ENCODE measurements at regions not wholly inside any gene's neighbourhood (a gene's known extent, or its start where the extent isn't known, plus 50 kb on each side); places are given as distances from the start of the nearest gene placed in this dataset.
A peak's percentile ranks its signal among the peaks of the same experiment; 100 is the strongest.

- Histone ChIP-seq H2AK5ac (ENCODE audit: low read depth, low read length) (no peak overlapping the region), H3K4me3 (ENCODE audit: extremely low read depth in 1 of 4, insufficient read depth in 2 of 4, low read depth in 3 of 4, low read length in 4 of 4) (peak overlapping the region in 2 of 4 experiments; percentile 11 to 12; a peak in 3 of 8 replicates), H3K27ac (ENCODE audit: low read depth, low read length) (peak overlapping the region; percentile 41; the same call in 1 of the 2 replicates), H3K56ac (replicated peaks; ENCODE audit: insufficient read length, low read depth, low read length) (no peak overlapping the region), H4K5ac (ENCODE audit: insufficient read length, low read depth, low read length) (peak overlapping the region; percentile 45), H3K79me1 (ENCODE audit: low read depth, low read length) (no peaks in the 10 kb centered on the region), H2BK120ac (replicated peaks; ENCODE audit: low read depth, low read length) (peak overlapping the region; percentile 84), H2AFZ (ENCODE audit: low read length) (peak overlapping the region; percentile 80), H3K4me1 (replicated peaks in 1 of 4; ENCODE audit: control insufficient read depth in 3 of 4, insufficient read depth in 4 of 4, low read length in 3 of 4) (peaks cover 6 to 18% (median 11%) of the 10 kb centered on the region in 4 experiments; a peak in 6 of 7 replicates), H2BK12ac (ENCODE audit: low read depth, low read length) (no peak overlapping the region), H3K27me3 (replicated peaks in 1 of 4; ENCODE audit: control insufficient read depth in 3 of 4, extremely low read depth in 1 of 4, insufficient read depth in 3 of 4, low read length in 3 of 4) (no peaks in the 10 kb centered on the region), H2BK5ac (ENCODE audit: low read depth, low read length) (no peak overlapping the region), H3K14ac (ENCODE audit: insufficient read length) (peak overlapping the region; percentile 56), H4K8ac (ENCODE audit: extremely low read depth, insufficient read depth, low read length) (no peak overlapping the region), H3K23ac (ENCODE audit: insufficient read length) (no peak overlapping the region), H3K4me2 (ENCODE audit: insufficient read depth in 1 of 2, low read depth in 2 of 2, low read length in 2 of 2) (peak overlapping the region; percentile 48 to 51; a peak in 3 of 4 replicates), H3K79me2 (ENCODE audit: control insufficient read depth in 1 of 2, insufficient read depth in 2 of 2, low read length in 2 of 2) (no peaks in the 10 kb centered on the region), H3K9ac (replicated peaks in 1 of 4; ENCODE audit: extremely low read depth in 1 of 4, low read depth in 3 of 4, low read length in 3 of 4) (no peak overlapping the region; a peak in 1 of 7 replicates), H4K91ac (replicated peaks; ENCODE audit: insufficient read length, low read length) (peak overlapping the region; percentile 92), H3K23me2 (ENCODE audit: low read depth, low read length) (no peaks in the 10 kb centered on the region; the same call in 1 of the 2 replicates), H3K9me3 (ENCODE audit: insufficient read depth in 2 of 2, low read depth in 1 of 2, low read length in 1 of 2) (no peaks in the 10 kb centered on the region), H4K20me1 (replicated peaks in 1 of 2; ENCODE audit: control insufficient read depth in 1 of 2, insufficient read depth in 2 of 2, low read length in 2 of 2) (no peaks in the 10 kb centered on the region), H2BK15ac (ENCODE audit: low read length) (no peak overlapping the region), H3K18ac (ENCODE audit: extremely low read depth, low read length) (peak overlapping the region; percentile 44; the same call in 1 of the 2 replicates), H3K4ac (replicated peaks; ENCODE audit: insufficient read length, low read depth, low read length) (no peak overlapping the region), H3K36me3 (ENCODE audit: control insufficient read depth in 2 of 4, insufficient read depth in 4 of 4, low read length in 3 of 4) (no peaks in the 10 kb centered on the region), H2BK20ac (ENCODE audit: low read length) (peak overlapping the region; percentile 82; the same call in 1 of the 2 replicates)
- ChIA-PET CTCF (ENCODE audit: partially characterized antibody) (interaction anchor here (2.1 kb wide), 2 partner anchors 12 to 15 kb away, joined by 5 to 8 read pairs; no protein-coding TSS in a partner anchor), POLR2A (ENCODE audit: partially characterized antibody) (interaction anchor here (0.8 kb wide), 1 partner anchor 9 kb away, joined by 3 read pairs; no protein-coding TSS in a partner anchor)
- FAIRE-seq (peak; percentile 91), DNase-seq (ENCODE audit: low read depth in 1 of 2, low spot score in 2 of 2) (peak; percentile 33 to 52)
- 30% methylated on average over 5 of the region's 5 CpGs; no CpG with 5 or more reads in 1 of the 2 experiments for WGBS, 2 experiments (ENCODE audit: extremely low coverage in 1 of 2, insufficient coverage in 1 of 2, insufficient read length in 1 of 2, insufficient replicate concordance in 2 of 2, low coverage in 1 of 2, low lambda C conversion rate in 2 of 2, missing lambda C conversion rate in 1 of 2)
- 0 out of 4 replicates have a peak, but pooled peaks of 1 of the 2 experiments have one; percentile 1 for TF ChIP-seq RAD21 (IDR thresholded peaks at IDR 0.05 in 1 of 2, conservative IDR thresholded peaks at IDR 0.05 in 1 of 2; ENCODE audit: low read depth in 2 of 2, low read length in 2 of 2)
- TF ChIP-seq E2F6 (IDR thresholded peaks at IDR 0.05): no peak
- no peak for TF ChIP-seq CREB1 (IDR thresholded peaks at IDR 0.05)
- TF ChIP-seq BCL11A (IDR thresholded peaks at IDR 0.05; ENCODE audit: low read depth in 2 of 2, low read length in 2 of 2): no peak
- TF ChIP-seq TAF1 (IDR thresholded peaks at IDR 0.05; ENCODE audit: low read depth, low read length): 0 out of 2 replicates have a peak, but pooled peaks have one; percentile 31
- TF ChIP-seq SIRT6 (IDR thresholded peaks at IDR 0.05; ENCODE audit: low read length): no peak
- peak in 1 of 2 experiments; percentile 33; a peak in 1 of 3 replicates for TF ChIP-seq POLR2A (IDR thresholded peaks at IDR 0.05; ENCODE audit: control extremely low read depth in 1 of 2, low read depth in 2 of 2, low read length in 2 of 2)
- TF ChIP-seq CBX8 (IDR thresholded peaks at IDR 0.05; ENCODE audit: borderline replicate concordance, low read depth, low read length): no peak
- no peak for TF ChIP-seq USF2 (IDR thresholded peaks at IDR 0.05; ENCODE audit: low read length)
These were observed 185.7 kb upstream of the EYA4 start for GRCh38 chr6:133055441-133055966.

All from H1 (cell line).